SHP77 treated with DMSO at 0.1 percent for 48 hours (cell line): ENCODE measurements at regions not wholly inside any gene's neighbourhood (a gene's known extent, or its start where the extent isn't known, plus 50 kb on each side); places are given as distances from the start of the nearest gene placed in this dataset.
"Not testable (repeated sequence)": the region's sequence is repeated elsewhere in the genome, so short reads cannot be mapped to it uniquely, and the experiment has no call there.

Experiments
- DNase-seq: peaks from one replicate; lab custom pipeline; 2025; lab: John Stamatoyannopoulos, UW

- DNase-seq = no peak
Measured at GRCh38 chr5:96483878-96484277, 50.8 kb upstream of the PCSK1 start.

GRCh38 chr5:96487859-96488258 lies 54.8 kb upstream of the PCSK1 start:
- DNase-seq = no peak

GRCh38 chr5:96489532-96489931 lies 56.5 kb upstream of the PCSK1 start:
- DNase-seq = no peak

- DNase-seq = no peak
Measured at GRCh38 chr5:96492459-96493047, 59.5 kb upstream of the PCSK1 start.

- DNase-seq = no peak
Measured at GRCh38 chr5:96493219-96493790, 60.3 kb upstream of the PCSK1 start.

- not testable (repeated sequence) for DNase-seq
Measured at GRCh38 chr5:96495412-96495811, 62.4 kb upstream of the PCSK1 start.

- DNase-seq = not testable (repeated sequence)
Measured at GRCh38 chr5:96497027-96497426, 64.0 kb upstream of the PCSK1 start.

- no peak for DNase-seq
Measured at GRCh38 chr5:96499753-96500345, 66.8 kb upstream of the PCSK1 start.

- DNase-seq = no peak
Measured at GRCh38 chr5:96501991-96502646, 69.1 kb upstream of the PCSK1 start.

- peak; percentile 82 for DNase-seq
Measured at GRCh38 chr5:96503501-96504236, 70.6 kb upstream of the PCSK1 start.

- DNase-seq = no peak
Measured at GRCh38 chr5:96506376-96506775, 73.3 kb upstream of the PCSK1 start.

GRCh38 chr5:96506866-96507527 lies 73.9 kb upstream of the PCSK1 start:
- DNase-seq = no peak

GRCh38 chr5:96509316-96509715 lies 76.3 kb upstream of the PCSK1 start:
- no peak for DNase-seq

- DNase-seq = no peak
Measured at GRCh38 chr5:96509721-96510350, 76.8 kb upstream of the PCSK1 start.

- DNase-seq = no peak
Measured at GRCh38 chr5:96516631-96517071, 83.6 kb upstream of the PCSK1 start.

- no peak for DNase-seq
Measured at GRCh38 chr5:96517295-96517694, 84.2 kb upstream of the PCSK1 start.

GRCh38 chr5:96520345-96520744 lies 87.3 kb upstream of the PCSK1 start:
- DNase-seq = no peak

- no peak for DNase-seq
Measured at GRCh38 chr5:96522635-96523355, 89.7 kb upstream of the PCSK1 start.

- no peak for DNase-seq
Measured at GRCh38 chr5:96527768-96528661, 95.0 kb upstream of the PCSK1 start.
